HTR-8/SVneo (cell line): ENCODE measurements at regions not wholly inside any gene's neighbourhood (a gene's known extent, or its start where the extent isn't known, plus 50 kb on each side); places are given as distances from the start of the nearest gene placed in this dataset.

Source experiments
- DNase-seq: peaks from one replicate; pipeline ENCODE4 v3.0.0; 2011; ENCODE audit warnings: low spot score, mixed read lengths; ENCODE audit not compliant: insufficient read length
- FAIRE-seq: peaks from 2 replicates; lab custom pipeline; 2011; peaks lifted over from hg19 to GRCh38; lab: Jason Lieb, UNC

DNA sequence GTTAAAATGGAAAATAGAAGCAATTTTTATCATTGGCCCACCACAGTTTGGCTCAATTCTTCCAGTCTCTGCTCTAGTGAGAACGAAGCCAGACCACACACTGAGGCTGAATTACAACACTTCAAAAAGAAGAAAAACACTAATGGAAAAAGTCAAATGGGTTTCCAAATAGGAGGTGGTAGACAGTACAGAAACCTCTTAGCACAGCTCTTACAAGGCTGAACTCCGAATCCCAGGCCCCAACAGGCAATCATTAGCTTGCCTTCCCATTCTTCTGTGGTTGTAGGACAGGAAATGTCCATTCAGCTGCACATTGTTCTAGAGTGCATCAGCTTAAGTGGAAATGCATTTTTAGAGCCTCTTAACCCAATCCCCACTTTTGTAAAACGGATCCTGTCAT, 115.1 kb upstream of the MEOX2 start:
- FAIRE-seq (no peak), DNase-seq (no peak)

DNA sequence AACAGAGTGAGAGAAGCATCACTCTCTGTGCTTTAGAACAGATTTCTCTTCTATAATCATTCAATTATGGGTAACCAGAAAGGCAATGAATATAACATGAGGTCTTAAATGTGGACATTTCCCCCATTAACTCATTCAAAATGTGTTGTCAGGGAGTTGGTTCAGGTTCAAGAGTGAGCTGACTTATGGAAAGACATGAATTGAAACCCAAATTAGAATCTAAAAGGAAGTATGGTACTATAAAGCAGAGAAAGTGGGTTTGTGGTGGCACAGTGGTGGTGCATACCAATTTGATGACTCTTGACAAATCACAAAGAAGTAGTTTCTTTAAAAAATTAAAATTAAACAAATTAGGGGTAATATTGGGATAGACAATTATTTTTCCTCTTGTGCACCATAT, 114.6 kb upstream of the MEOX2 start:
- no peak for FAIRE-seq
- no peak for DNase-seq

DNA sequence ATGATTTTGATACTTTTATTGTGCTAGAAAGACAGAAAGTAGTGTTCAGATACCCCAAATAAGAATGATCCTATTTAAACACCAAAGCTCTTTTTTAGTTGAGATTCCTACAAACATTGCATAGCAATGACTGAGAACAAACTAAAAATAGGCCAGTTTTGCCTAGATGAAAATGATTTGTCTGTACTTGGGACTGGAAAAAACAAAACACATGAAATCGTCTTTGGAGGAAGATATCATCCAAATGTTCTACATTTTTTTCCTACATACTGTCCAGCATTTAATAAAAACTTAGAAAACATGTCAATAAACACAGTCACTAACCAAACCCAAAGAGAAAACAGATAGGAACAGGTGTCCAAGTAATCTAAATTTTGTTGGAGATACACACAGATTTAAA, 111.6 kb upstream of the MEOX2 start:
- DNase-seq (no peak), FAIRE-seq (no peak)

DNA sequence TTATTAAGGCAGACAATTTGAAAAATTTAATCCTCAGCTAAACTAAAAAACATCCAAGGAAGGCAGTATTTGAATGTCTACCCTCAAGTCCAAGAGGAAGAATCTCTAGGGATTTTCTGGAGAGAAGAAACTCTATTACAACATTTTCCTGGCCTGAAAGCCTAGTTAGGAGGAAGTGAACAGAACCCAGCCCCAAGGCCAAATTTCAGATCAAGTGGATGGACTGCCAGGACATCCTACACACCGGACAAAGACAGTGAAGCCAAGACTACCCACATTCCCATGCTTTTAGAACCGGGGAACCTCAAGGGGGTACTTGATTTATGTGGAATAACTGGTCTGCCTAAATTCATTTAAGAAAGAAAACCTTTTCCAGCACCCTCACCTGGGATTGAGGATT, 108.9 kb upstream of the MEOX2 start:
- no peak for DNase-seq
- no peak for FAIRE-seq

DNA sequence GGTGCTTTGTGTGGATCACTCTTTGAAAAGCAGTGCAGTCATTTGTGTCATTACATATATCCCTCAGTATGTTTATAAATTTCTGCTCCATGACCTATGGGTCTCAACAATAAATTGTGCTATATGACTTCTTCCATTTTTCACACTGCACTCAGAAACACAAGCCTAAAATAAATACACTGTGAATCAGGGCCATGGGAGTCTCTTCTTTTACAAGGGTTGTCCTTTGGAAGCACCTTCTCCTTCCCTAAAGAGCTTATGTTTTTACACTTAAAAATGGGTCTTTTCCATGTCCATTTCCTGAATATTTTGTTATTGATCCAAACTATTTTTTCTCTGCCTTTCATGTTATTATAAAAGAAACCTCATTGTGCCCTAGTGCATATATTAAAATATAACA, 108.3 kb upstream of the MEOX2 start:
- FAIRE-seq (no peak), DNase-seq (no peak)

DNA sequence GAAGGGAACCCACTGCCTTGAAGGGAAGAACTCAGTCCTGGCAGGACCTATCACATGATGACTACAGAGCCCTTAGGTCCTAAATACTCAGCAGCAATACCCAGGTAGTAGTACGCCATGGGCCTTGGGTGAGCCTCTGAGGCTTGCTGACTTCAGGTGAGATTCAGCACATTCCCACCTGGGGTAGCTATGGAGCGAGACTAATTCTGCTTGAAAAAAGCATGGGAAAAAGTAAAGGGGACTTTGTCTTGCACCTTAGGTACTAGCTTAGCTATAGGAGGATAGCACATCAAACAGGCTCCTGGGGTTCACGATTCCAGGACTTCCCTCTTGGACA, 98.2 kb upstream of the MEOX2 start:
- DNase-seq (no peak), FAIRE-seq (no peak)

DNA sequence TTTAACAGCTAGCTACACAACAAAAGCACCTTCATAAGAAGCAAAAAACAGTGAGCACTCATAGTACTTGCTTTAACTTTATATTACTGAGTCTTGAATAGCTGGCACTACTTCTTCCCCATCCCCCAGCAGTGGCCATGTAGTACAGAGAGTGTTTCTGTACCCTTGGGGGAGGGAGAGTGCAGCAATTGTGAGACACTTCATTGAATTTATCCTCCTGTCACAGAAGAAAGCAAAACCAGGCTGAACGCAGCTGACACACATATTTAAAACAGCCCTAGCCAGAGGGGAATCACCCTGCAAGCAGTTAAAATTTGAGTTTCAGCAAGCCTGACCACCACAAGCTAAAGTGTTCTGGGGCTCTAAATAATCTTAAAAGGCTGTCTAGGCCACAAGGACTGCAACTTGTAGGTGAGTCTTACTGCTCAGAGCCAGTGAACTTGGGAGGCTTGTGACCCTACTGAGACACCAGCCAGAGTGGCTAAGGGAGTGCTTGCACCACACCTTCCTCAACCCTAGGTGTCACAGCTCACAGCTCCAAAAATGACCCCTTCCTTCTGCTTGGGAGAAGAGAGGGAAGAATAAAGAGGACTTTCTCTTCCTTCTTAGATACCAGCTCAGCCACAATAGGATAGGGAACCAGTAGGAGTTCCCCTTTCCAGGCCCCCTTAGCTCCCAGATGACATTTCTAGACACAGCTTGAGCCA, 97.7 kb upstream of the MEOX2 start:
- no peak for DNase-seq

DNA sequence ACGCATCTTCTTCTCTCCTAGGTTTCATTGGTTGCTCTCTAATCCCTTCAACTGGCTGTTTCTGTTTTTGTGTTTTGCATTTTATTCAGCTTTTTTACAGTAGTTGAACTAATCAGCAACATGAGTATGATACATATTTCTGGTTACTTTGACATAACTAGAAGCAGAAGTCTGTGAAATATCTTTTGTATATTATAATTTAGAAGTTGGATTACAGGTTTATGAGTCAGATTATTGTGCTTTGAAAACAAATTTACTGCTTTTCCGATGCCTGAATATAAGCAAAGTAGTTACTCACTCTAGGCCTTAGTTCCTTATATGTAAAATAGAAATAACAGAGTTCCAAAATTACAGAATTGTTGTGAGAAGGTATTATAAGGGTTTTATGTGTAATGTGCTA, 96.2 kb upstream of the MEOX2 start:
- FAIRE-seq (no peak), DNase-seq (no peak)

More for the DNA sequence above, 97.7 kb upstream of the MEOX2 start:
- no peak for FAIRE-seq

DNA sequence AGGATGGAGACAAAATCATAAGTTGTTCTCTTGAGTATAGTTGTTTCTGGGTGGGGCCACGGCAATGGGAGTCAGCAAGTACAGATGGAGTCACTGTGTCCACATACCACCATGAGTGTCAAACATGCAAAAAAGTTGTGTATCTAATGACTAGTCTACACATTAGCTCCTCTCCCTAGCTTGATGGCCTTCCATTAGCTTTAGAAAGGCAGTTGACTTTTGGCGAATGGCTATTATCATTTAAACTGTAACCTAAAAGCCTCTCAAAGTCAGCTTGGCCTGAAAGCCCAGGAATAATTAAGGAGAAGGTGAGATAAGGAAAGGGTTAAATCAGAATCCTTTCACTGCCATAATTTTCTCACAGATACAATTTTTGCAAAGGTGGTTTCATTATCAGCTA, 95.5 kb upstream of the MEOX2 start:
- no peak for FAIRE-seq

DNA sequence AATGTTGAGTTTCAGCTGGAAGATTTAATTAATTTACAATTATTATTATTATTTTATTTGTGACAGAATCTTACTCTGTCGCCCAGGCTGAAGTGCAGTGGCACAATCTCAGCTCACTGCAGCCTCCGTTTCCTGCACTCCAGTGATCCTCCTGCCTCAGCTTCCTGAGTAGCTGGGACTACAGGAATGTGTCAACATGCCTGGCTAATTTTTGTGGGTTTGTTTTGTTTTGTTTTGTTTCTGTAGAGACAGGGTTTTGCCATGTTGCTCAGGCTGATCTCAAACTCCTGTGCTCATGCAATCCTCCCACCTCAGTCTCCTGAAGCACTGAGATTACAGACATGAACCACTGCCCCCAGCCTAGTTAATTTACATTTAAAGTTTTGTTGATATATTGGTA, 93.8 kb upstream of the MEOX2 start:
- FAIRE-seq (no peak), DNase-seq (no peak)

More for the DNA sequence above, 95.5 kb upstream of the MEOX2 start:
- no peak for DNase-seq

DNA sequence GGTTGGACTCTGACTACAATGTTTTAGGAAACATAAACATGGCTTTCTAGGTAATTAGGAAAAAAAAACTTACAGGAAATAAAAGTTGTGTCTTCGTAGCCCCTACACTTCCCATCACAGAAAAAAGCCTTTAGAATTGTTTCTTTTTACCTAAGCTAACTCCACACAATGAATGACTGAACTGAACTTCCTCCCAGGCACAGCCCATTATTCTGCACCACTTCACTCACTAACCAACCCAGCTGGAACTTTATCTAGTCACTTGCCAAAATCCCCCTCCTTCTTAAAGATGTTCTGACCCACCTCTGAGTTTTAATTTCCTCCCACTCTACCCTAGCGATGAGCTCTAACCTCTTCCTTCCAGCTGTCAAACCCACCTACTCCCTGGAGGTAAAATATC, 91.7 kb upstream of the MEOX2 start:
- DNase-seq (no peak), FAIRE-seq (no peak)

DNA sequence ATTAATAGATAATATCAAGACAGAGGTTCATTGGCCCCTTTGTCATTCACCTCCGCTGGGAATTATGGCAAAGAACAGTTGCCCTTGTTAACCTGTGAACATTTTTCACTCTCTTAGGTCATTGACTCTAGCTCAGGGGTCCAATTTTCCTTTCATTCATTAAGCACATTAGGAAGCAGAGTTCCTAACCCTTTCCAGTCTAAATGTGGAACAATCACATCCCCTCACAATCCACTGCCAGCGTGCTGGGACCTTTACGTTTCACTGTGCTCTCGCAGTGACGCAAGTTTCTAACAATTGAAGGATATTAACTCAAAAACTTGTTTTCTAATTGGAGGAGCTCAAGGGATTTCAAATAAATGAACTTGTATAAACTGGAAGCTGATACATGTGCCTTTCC, 79.3 kb upstream of the MEOX2 start:
- DNase-seq (no peak), FAIRE-seq (no peak)

DNA sequence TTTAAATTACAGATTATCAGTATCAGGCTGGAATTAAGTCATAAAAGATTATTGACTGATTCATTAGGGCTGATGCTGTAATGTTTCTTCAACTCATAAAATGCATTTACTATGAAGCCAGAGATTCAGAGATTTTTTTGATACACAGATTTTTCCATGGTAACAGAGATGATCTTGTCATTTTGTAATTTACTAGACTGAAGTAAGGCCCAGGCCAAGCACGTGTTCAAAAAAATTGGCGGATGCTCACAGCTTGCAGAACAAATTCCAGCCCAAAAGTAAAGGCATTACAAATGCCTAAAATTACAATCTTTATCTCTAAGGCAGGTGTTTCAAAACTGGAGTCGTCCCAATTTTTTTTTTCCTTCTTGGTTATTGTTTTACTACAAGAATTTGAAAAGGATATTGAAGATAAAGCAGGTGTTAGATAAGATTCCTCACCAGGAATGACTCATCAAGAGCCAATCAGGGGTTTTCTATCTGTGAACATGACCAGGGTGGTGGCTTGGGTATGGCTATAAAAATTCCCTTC, 78.4 kb upstream of the MEOX2 start:
- FAIRE-seq = no peak
- no peak for DNase-seq

DNA sequence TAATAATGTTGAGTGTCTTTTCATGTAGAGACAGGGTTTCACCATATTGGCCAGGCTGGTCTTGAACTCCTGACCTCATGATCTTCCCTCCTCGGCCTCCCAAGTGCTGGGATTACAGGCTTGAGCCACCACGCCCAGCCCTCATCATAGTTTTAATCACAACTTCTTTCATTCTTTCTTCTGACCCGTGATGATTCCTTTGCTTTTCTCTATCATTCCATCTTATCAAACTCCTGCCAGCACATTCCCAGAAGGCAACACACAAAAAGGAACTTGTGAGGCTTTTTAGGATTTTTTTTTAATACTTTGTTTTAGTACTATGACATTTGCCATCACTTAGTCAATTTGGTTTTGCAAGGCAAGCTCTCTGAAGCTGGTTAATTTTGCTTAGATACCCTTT, 77.5 kb upstream of the MEOX2 start:
- no peak for FAIRE-seq
- no peak for DNase-seq

DNA sequence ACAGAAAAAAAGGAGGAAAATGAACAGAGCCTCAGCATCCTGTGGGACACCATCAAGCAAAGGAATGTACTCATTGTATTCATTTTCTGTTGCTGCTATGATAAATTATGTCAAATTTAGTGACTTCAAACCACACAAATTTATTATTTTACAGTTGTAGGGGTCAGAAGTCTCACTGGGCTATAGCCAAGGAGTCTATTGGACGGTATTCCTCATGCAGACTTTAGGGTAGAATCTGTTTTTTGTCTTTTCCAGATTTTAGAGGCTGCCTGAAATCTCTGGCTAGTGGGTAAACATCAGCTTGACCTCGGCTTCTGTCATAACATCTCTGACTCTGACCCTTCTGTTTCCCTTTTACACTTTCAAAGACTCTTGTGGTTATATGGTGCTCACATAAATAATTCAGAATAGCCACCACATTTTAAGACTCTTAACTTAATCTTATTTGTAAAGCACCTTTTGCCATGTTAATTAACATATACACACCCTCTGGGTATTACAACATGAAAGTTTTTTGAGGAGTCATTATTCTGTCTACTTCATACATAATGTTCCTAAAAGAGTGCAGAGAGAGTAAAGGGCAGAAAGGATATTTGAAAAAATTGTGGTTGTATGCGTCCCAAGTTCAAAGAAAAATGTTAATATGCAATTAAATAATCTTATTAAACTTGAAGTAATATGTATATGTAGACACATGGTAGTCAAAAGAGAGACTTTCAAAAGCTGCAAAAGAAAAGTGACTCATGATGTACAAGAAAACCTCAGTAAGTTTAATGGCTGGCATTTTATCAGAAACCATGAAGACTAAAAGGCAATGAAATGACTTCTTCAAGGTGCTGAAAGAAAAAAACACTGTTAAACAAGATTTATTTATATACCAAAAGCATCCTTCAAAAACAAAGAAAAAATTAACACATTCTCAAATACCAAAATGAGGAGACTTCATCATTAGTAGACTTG, 70.8 kb upstream of the MEOX2 start:
- FAIRE-seq = no peak
- DNase-seq = no peak

DNA sequence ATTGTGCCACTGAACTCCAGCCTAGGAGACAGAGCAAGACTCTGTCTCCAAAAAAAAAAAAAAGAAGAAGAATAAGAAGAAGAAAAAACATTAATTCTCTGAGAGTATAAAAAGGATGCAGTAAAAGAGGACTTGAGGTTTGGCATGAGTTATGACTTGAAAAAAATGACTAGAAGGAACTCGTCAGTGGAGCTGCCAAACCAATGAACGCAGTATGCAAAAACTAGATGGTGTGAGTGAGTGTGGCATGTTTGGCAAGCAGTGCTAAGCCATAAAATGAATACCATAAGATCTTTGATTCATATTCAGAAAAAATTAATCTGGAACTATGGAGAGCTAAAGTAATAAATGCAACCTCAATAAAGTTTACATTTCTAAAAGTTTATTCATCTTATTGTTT, 68.6 kb upstream of the MEOX2 start:
- DNase-seq = no peak
- no peak for FAIRE-seq

DNA sequence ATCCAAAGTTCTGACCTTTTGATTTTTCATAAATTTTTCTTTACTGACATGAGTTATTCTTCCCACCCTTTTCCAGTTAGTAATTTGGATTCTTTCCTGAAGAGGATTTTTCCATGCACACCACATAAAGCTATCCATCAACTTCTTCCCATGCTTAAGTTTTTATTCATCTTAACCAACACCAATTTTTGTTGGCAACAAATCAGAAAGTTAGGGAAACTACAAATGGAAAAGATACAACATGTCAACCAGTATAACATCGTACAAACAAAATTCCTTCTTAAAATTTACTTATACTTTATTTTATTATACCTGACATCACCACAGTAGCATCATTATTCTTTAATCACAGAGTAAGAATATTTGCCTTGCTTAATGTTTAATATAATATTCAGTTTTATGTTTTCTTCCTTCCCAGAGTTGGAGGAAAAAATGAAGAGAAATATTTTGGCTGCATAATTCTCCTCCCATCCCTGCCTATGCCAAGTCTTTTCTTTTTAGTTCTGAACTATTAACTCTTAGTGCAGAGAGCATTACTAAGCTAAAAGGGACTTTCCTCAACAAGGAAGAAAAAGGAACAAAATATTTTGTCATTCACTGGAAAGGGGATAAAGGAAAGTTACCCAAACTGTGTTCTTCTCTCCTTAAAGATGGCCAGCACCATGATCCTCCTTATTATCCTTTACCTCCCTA, 67.5 kb upstream of the MEOX2 start:
- FAIRE-seq (no peak), DNase-seq (no peak)

DNA sequence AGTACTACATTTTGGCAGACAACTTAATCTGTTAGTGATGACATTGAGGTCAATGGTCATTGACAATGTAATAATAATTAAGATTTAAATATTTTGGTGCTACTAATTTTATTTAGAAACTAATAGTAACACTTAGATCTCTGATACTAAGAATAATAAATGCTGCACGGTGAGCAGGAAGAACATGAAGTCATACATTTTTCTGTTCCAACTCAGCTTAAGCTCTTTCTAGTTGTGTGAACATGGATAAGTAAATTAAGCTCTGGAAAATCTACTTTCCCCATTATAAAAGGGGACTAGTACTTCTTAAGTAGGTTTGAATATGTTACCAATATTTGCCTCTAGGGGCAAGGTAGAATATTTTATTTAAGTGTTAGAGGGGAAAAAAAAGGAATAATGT, 65.9 kb upstream of the MEOX2 start:
- FAIRE-seq = no peak
- DNase-seq = no peak

DNA sequence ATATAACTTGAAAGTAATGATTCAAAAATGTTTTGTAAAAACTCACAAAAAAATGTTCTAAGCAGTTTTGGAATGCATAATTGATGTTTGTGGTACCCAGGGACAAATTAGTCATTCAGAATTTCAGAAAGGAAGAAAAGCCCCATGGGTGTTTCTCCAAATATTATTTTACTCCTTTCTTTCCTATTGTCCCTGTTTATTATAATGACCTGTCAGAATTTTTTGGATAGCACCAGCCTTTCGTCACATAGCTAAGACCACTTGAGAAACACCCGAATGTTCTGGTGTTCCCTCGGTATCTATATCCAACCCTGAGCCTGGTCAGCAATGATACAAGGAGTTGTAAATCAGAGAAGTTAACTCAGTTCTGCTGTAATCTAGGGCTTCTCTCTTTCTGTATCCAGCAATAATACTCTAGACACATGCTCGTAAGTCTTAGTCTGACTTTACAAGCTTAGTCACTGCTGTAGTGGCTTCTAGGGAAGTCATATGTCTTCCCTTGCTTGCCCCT, 64.8 kb upstream of the MEOX2 start:
- FAIRE-seq (no peak), DNase-seq (no peak)

DNA sequence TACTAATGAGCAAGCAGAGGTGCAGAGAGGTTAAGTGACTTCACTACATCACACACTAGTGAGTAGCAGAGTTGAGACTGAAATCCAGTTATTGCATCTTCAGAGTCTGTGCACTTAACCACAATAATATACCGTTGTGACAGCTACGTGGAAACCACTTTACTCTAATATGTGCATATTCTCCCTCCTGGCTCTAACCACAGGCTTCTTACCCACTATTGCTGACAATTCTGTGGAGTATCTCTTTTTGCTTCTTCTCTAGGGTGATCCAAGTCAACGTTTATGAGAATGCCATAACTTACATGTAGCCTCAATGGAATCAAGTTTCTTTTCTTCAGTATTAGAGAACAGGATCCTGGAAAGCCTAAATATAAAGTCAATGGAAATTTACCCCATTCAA, 64.2 kb upstream of the MEOX2 start:
- DNase-seq = no peak
- FAIRE-seq = no peak

DNA sequence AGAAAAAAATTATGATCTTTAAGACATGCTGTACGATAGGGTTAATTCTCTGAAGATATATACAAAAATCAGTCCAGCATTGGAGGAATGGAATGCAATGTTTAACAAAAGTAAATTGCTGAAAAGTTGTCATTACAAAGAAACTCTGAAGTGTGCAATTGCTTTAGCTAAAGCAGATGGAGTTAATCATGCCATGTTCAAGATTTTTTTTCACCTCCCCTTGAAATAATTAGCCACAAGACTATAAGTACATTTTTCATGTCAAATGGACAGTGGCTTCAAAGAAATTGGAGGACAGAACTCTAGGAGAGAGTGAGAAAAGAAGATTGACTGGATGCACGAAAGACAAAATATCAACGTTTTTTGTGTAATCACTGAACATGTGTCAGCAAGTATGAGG, 63.1 kb upstream of the MEOX2 start:
- DNase-seq (no peak), FAIRE-seq (no peak)
